ENCODE measurements at regions not wholly inside any gene's neighbourhood (a gene's known extent, or its start where the extent isn't known, plus 50 kb on each side); places are given as distances from the start of the nearest gene placed in this dataset.

DNA sequence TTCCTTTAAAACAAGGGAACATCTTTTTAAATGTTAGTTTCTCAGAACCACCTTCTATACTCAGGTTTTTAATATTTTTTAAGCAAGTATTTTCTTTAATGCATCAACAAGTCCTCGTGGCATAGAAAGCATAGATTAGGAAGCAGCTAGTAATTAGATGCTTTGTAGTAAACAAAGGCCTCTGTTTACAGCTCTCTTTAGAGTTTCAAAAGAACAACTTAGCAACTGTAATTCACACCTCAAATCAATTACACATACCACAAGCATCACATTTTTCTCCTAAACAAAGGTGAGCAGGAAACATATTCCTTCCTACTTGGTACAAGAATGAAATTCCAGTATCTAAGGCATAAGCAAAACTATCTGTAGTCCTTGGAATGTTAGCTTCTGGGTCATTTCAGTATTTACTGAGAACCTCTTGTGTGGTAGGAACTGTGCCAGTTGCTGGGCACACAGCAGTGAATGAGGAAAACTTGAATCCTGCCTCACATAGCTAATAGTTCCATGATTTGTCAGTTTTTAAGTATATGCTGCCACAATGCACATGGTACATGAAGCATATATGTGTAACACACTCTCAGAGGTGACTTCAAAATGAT lies 249.1 kb downstream of the CEMIP2 start:
- TF ChIP-seq, protein P1, sequence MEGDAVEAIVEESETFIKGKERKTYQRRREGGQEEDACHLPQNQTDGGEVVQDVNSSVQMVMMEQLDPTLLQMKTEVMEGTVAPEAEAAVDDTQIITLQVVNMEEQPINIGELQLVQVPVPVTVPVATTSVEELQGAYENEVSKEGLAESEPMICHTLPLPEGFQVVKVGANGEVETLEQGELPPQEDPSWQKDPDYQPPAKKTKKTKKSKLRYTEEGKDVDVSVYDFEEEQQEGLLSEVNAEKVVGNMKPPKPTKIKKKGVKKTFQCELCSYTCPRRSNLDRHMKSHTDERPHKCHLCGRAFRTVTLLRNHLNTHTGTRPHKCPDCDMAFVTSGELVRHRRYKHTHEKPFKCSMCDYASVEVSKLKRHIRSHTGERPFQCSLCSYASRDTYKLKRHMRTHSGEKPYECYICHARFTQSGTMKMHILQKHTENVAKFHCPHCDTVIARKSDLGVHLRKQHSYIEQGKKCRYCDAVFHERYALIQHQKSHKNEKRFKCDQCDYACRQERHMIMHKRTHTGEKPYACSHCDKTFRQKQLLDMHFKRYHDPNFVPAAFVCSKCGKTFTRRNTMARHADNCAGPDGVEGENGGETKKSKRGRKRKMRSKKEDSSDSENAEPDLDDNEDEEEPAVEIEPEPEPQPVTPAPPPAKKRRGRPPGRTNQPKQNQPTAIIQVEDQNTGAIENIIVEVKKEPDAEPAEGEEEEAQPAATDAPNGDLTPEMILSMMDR (IDR thresholded peaks at IDR 0.05): no peak
- no peak for TF ChIP-seq POLR2A (IDR thresholded peaks at IDR 0.05)

Data from testis (tissue), 2 donors.